GM18870 (cell line): ENCODE measurements at regions not wholly inside any gene's neighbourhood (a gene's known extent, or its start where the extent isn't known, plus 50 kb on each side); places are given as distances from the start of the nearest gene placed in this dataset.
"Not testable (repeated sequence)": the region's sequence is repeated elsewhere in the genome, so short reads cannot be mapped to it uniquely, and the experiment has no call there.

Experiments
- ATAC-seq: cut with Tn5 transposase; IDR thresholded peaks from one replicate; pipeline ENCODE4 v1.9.1; 2021; ENCODE audit warnings: moderate library complexity; ENCODE audit not compliant: unreplicated experiment

GRCh38 chr2:52502476-52502860, 1265.1 kb upstream of the CHAC2 start:
- no peak for ATAC-seq

GRCh38 chr2:52501715-52502475, 1265.7 kb upstream of the CHAC2 start:
- ATAC-seq = no peak

DNA sequence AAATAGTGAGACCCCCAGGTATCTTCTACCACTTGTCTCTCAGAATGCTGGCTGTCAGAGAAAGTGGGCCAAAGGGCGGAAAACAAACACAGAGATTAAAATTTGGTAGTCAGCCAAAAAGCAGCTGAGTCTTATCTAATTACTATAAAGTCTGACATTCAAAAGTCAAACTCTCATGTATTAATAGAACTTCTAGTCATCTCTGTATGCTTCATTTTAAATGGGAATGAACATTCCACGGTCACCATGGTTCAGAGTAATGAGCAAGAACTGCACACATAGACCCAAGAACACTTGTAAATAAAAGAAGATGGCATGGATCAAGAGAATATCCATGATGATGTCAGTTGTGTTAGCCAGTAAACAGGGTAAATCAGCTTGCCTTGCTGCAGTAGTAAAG, 1267.0 kb upstream of the CHAC2 start:
- ATAC-seq = no peak

DNA sequence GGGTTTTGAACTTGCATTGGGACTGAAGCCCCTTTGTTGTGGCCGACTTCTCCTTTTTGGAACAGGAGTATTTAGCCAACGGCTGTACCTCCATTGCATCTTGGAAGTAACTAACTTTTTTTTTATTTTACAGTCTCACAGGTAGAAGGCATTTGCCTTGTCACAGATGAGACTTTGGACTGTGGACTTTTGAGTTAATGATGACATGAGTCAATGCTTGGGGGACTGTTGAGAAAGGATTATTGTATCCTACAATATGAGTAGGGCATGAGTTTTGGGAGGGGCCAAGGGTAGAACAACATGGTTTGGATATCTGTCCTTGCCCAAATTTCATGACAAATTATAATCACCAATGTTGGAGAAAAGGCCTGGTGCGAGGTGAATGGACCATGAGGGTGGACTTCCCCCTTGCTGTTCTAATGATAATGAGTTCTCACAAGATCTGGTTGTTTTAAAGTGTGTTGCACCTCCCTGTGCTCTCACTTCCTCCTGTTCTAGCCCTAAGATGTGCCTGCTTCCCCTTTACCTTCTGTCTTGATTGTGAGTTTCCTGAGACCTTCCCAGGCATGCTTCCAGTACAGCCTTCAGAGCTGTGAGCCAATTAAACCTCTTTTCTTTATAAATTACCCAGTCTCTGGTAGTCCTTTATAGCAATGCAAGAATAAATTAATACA, 1269.4 kb upstream of the CHAC2 start:
- no peak for ATAC-seq

DNA sequence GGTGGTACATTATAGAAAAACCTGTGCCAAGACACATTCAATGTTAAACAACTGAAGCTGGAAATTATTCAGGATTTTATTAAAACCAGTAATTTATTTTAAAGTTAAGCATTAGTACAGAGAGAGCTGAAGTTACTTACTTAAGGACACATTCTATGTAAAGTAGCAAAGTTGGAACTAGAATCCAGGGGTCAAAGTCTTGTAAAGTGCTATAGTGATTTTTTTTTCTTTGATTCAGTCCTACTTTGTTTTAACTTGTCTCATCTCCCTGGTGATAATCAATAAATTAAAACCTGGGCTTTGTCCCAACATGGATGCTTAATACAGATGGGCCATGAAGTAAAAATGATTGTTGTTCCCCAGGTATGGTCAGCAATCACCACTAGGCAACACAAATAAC, 1271.8 kb upstream of the CHAC2 start:
- ATAC-seq = no peak

DNA sequence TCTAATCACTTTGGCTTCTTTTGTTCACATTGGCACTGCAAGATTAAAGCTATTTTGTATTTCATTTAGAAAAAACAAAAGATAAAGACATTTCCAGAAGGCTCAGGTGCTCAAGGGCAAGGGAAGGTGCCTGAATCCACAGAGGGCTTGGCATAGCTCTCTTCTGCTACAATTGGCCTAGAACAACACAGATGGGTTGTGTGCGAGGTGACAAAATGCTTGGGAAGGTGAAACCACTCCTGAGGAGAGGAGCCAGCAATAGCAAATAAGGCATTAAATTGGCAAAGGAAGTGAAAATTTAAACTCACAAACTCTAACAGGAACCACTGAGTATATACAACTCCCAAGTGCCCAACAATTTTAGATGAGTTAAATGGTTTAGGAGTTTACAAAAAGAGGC, 1290.4 kb upstream of the CHAC2 start:
- ATAC-seq = no peak

DNA sequence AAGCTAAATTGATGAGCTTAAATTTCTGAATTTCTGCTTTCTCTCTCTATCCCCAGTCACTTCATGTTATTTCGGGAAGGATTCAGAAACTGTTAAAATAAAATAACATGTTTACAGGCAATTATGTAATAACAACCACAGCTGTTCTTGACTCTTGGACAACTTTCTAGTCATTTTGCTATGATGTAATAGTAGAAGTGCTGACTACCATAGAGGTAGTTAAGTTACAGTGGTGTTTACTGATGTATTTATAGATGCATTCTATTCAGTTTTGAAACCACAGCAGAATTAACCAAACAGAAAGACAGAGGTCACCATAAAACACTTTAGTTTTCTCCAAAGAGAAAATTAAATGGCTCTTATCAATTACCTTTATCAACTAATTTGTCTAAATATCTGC, 1292.0 kb upstream of the CHAC2 start:
- no peak for ATAC-seq

DNA sequence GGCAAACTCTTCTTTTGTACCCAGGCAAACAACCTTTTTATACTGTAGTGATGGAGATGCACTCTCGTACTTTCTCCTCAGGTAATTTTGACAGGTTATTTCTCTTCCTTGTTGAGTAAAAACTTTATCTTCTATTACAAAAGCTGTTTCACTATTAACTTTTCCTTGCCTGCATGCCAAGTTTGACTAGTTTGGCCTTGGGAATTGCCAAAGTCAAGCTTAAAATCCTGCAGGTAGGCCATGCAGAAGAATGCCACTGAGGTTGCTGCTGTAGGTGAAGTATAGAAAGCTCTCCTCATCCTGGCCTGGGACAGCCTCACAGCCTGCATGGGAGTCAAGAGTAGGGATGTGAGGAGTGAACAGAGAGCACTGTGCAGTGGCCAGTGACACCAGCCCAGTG, 1293.5 kb upstream of the CHAC2 start:
- no peak for ATAC-seq

GRCh38 chr2:52473526-52473925, 1294.1 kb upstream of the CHAC2 start:
- no peak for ATAC-seq

DNA sequence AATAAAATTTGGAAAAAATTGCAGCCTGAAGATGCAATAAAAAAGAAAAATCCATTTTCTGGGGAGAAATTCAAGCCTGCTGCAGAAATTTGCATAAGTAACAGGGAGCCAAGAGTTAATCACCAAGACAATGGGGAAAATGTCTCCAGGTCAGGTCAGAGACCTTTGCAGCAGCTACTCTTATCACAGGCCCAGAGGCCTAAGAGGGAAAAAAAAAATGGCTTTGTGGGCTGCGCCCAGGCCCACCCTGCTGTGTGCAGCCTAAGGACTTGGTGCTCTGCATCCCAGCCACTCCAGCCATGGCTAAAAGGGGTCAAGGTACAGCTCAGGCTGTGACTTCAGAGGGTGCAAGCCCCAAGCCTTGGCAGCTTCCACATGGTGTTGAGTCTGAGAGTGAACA, 1297.1 kb upstream of the CHAC2 start:
- ATAC-seq = not testable (repeated sequence)

DNA sequence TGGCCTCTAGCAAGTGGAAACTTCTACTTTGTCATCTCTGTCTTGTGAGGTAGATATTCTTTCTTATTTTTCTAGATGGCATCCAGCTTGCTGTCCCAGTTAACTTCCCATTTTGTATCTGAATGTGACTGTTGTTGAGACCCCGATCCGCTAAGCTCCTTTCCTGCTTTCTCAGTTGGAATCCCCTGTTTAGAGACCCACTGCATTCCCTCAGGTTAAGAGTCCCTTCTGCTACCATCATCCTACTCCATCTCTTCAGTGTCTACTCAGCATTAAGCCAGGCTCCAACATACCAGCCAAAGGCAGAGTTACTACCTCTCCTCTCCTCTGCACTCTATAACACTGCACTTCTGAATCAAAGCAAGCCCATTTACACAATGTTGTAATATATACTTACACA, 1300.4 kb upstream of the CHAC2 start:
- no peak for ATAC-seq

DNA sequence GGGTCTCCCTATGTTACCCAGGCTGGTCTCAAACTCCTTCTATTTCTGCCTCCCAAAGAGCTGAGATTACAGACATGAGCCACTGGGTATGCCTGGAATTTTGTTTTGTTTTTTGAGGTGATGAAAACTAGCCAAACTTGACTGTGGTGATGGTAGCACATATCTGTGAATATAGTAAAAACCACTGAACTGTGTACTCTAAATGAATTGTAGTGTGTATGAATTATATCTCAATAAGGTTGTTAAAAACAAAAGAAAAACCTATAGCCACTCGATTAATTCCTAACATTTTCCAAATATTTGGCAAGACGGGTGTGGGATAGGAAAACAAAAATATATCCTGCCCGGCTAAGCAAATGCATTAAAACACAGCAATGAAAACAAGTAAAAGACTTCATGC, 1302.3 kb upstream of the CHAC2 start:
- no peak for ATAC-seq

DNA sequence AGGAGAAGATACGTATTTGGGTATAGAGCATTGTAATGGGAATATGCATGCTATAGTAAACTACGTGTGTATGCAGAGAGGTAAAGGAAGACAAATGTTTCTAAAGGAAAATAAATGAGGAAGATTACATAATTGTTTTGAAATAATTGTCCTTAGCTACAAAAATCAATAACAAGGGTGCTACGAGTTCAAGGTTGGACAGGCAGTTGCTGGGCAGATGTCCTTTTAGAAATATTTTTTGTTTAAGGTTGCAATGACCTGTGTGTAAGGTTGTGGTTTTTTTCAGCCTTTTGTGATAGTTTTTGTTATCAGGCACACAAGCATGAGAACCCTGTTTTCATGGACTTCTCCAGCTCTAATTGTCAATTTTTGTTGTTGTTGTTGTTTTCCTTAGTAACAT, 1304.1 kb upstream of the CHAC2 start:
- no peak for ATAC-seq

GRCh38 chr2:52456561-52457377, 1310.8 kb upstream of the CHAC2 start:
- no peak for ATAC-seq

- ATAC-seq = no peak
Measured at GRCh38 chr2:52454962-52455361, 1312.6 kb upstream of the CHAC2 start.

DNA sequence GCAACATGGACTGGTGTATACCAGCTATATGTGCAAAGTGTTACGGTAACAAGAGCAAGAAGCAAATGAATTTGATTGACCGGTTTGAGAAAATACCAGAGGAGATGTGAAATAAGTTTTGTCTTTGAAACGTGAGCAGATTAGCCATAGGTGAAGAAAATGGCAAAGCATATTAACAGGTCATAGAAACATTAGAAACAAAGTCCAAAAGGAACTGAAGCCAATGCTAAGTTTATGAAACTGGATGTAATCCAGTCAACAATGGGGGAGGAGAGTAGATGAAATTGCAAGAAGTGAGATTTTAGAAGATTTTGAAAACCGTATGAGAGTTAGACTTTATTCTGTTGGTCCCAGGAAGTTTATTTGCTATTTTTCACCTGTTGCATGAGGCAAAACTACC, 1315.4 kb upstream of the CHAC2 start:
- ATAC-seq = no peak

DNA sequence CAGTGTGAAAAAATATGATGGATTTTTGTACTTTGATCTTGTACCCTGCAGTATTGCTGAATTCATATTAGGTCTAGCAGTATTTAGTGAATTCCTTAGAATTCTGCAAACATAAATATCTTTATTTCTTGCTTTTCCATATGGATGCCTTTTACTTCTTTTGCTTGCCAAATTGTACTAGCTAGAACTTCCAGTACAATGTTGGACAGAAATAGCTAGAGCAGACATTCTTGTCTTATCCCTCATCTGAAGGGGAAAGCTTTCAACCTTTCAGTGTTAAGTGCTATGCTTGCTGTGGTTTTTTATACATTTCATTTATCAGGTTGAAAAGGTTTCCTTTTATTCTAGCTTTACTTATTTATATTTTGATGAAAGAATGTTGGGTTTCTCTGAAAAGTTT, 1321.9 kb upstream of the CHAC2 start:
- ATAC-seq = no peak

GRCh38 chr2:52431352-52431760, 1336.2 kb upstream of the CHAC2 start:
- no peak for ATAC-seq

DNA sequence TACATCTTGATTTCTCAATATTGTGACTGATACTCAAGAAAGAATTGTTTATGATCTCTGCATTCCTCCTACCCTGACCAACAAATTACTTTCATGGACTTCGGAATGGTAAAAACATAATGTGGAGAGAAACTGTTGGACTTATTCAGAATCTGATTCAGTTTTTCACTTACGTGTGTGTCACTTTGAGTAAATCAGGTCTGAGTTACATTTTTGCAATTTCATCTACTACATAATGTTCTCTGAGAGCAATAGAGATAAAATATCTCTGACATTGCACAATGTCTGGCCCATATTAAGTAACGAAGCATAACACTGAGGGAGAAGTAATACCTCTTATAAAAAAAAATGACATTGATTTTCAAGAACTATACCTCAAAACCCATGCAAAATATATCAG, 1337.9 kb upstream of the CHAC2 start:
- ATAC-seq = no peak

DNA sequence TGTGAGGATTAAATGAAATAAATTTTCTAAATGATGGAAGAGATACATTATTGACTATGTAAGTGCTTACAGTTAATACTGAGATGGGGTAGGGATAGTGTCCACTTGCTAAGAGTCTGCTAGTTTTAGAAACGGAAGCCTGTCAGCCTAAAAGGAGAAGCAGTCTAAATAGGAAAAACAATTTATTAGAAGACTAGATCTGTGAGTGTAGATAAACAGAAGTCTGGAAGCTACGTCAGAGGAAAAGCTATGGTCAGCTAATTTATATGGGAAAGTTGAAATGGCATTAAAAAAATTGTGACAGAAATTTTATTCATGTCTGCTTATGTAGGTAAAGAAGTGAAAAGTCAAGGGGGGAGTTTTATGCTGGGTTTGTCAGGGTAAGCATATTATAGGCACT, 1338.4 kb upstream of the CHAC2 start:
- no peak for ATAC-seq

GRCh38 chr2:52428224-52428623, 1339.4 kb upstream of the CHAC2 start:
- no peak for ATAC-seq

DNA sequence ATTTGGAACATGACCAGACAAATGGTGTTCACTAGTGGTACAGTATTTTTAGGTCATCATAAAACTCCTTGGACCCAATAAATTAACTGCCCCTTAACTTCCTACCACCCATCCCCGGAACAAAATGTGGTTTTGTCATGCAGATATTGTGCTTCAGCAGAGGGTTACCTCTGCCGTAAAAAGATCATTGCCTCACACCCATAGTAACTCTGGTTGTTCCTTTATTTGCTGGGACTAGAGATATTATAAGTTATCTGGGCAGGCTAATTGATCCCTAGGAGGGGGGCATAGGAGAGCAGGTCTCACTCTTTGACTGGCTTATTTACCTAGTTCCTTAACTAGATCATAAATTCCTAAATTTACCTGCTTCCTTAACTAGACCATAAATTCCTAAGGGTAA, 1343.9 kb upstream of the CHAC2 start:
- no peak for ATAC-seq
